ENCODE measurements at regions not wholly inside any gene's neighbourhood (a gene's known extent, or its start where the extent isn't known, plus 50 kb on each side); places are given as distances from the start of the nearest gene placed in this dataset.
"Not testable (repeated sequence)": the region's sequence is repeated elsewhere in the genome, so short reads cannot be mapped to it uniquely, and the experiment has no call there.

DNA sequence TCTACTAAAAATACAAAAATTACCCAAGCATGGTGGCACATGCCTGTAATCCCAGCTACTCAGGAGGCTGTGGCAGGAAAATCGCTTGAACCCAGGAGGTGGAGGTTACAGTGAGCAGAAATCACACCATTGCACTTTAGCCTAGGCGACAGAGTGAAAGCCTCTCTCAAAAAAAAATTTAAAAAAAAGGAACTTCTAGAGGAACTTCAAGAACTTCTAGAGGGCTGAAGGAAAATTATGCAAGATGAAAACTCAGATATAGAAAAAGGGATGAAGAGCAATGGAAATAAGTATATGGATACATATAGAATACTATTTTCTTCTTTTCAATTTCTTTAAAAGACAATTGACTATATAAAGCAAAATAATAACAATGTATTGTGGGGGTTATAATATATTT, 51.2 kb upstream of the PRR5 start:
- no peak for DNase-seq (ENCODE audit: low read depth)

DNA sequence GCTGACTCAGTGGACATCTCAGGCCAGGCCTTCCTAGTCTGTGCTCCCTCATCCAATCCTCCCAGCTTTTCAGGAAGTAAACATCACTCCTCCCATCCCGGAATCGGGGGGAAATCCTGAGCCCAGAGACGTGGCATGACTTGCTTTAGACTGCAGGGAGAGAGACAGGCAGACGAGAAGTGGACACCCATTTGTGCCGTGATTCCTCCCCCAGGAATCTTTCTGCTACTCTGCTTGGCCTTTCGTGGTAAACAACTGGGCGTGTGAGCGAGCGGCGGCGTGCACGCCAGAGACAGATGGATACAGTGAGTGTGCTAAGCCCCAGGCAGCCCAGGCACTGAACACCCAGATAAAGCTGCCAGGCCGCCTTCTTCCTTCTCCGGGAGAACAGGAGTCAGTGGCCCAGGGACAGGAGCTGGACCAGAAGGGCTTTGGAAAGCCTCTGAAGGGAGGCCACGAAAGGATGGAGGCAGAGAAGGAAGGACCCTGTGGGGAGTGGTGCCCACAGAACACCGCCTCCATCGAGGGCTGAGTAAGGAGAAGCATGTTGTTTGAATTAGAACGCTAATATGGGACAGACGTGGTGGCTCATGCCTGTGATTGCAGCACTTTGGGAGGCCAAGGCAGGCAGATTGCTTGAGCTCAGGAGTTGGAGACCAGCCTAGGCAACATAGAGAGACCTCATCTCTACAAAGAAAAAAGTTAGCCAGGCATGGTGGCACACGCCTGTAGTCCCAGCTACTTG, 53.0 kb upstream of the PRR5 start:
- no peak for DNase-seq (ENCODE audit: low read depth)

DNA sequence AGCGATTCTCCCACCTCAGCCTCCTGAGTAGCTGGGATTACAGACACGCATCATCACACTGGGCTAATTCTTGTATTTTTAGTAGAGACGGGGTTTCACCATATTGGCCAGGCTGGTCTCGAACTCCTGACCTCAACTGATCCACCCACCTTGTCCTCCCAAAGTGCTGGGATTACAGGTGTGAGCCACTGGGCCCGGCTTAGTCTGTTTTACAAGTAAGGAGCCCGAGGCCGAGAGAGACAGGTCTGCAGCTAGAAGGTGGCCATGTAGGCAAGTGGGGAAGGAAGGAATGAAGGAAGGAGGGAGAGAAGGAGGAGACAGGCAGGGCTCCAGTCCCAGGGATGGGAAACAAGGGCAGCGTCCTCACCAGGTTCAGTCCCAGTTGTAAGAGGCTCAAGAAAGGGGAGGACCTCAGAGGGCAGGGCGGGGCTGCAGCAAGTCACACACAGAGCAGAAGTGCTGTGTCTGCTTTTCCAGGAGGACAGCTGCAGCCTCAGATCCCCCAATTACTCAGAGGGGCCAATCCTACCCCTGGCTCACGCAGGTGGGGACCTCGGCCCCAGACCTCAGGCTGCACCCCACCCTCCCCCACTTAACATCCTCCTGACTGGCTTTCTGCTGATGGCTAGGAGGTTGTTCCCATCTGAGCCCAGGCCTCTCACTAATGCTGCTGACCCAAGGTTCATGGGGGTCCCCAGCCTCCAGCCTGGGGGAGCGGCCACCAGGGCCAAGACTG, 53.8 kb upstream of the PRR5 start:
- DNase-seq (ENCODE audit: low read depth), result no peak

DNA sequence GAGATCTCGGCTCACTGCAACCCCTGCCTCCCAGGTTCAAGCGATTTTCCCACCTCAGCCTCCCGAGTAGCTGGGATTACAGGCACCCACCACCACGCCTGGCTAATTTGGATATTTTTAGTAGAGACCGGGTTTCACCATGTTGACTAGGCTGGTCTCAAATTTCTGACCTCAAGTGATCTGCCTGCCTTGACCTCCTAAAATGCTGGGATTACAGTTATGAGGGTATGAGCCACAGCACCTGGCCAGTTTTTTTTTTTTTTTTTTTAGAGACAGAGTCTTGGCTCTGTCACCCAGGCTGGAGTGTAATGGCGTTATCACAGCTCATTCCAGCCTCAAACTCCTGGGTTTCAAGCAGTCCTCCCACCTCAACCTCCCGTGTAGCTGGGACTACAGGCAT, 54.9 kb upstream of the PRR5 start:
- DNase-seq (ENCODE audit: low read depth), result no peak

DNA sequence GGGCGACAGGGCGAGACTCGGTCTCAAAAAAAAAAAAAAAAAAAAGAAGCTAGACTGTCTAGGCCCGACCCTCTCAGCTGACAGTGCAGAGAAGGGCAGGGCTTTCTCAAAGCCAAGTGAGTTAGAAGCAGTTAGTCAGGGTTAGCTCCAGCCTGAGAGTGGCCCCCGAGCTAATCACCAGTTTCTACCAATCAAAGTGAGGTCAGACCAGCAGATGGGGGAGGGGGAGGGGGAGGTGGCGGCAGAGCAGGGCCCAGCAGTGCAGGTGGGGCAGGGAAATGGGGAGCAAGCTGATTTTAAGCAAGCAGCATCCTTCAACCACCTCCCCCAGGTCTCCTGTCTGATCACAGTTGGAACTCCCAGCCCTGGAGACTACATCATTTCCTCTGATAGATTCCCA, 55.3 kb upstream of the PRR5 start:
- DNase-seq (ENCODE audit: low read depth), result no peak

DNA sequence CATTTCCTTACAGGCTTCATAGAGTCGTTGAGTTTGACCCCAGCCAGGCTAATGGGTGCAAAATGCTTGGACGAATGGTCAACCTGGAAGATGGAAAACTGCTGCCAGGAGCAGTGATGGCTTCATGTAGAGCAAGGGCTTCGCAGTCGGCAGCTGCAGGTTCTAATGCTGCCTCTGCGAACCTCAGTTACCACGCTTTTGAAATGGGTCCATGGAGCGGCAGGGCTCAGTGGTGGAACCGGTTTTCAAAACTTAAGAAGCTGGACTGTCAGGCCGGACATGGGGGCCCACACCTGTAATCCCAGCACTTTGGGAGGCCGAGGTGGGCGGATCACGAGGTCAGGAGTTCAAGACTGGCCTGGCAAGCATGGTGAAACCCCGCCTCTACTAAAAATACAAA, 55.9 kb upstream of the PRR5 start:
- DNase-seq (ENCODE audit: low read depth), result no peak

DNA sequence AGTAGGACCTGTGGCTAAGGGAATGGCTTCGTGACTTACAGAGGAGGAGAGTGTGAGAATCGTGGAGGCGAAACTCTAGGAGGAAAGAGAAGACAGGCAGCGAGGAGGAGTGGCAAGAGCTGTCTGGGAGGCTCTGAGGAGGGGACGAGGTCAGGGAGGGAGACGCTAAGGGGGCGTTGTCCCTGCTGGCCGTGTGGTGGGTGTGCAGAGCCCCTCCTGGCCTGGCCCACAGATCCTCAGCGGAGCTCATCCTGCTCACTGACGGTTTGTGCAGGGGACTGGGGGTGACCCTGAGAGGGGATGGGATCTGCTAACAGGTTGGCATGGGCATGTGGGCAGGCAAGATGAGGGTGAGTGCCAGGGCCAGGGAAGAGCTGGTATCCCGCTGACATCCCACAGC, 56.5 kb upstream of the PRR5 start:
- no peak for DNase-seq (ENCODE audit: low read depth)

DNA sequence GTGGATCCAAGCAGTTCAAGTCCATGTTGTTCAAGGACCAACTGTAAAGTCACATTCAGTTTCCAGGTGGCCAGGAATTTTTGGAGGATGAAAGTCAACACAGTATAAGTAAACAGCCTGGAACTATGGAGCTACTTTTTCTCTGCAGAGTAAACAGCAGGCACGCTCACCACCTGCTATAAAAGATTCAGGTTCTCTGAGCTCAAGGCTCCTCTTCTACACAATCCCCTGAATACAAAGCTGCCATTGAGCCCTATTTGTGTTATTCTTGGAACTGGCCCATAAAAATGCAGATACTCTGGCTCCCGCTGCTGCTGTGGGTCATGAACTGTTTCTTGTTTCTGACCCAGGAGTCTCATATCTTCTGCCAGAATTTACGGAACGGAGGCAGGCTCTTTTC, 56.9 kb upstream of the PRR5 start:
- DNase-seq (ENCODE audit: low read depth), result no peak

DNA sequence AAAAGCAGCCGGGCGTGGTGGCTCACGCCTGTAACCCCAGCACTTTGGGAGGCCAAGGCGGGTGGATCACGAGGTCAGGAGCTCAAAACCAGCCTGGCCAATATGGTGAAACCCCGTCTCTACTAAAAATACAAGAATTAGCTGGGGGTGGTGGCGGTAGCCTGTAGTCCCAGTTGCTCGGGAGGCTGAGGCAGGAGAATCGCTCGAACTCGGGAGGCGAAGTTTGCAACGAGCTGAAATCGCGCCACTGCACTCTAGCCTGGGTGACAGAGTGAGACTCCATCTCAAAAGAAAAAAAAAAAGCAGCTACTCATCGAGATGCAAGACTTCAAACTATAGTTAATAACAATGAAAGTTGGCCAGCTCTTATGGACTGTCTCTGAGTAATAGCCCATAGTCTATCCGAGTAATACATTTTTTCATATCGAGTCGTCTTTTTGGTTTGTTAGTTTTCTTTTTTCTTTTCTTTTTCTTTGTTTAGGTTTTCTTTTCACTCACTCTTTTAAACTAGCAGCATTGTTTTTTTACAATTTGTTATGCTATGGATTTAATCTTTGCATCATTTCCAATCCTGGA, 58.4 kb upstream of the PRR5 start:
- not testable (repeated sequence) for DNase-seq (ENCODE audit: low read depth)

DNA sequence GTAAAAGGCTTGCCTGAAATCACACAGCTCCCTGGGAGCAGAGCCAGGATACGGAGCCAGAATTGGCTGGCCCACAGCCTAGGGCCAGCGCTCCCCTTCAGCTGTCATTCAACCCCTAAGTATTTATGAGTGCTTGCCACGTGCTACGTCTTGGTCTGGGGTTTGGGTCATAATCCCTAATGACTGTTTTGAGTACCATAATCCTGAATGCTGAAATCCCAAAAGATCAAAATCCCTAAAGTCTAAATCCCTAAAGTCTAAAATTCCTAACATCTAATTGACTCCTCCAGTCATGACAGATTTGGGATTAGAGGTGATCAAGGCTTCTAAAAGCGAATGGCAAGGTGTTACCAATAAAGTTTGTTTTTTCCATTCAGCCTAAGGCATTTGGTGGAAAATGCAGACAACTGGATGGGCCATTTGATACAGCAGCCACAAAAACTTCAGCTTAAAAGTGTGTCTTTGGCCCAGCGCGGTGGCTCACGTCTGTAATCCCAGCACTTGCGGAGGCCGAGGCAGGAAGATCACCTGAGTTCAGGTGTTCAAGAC, 59.8 kb upstream of the PRR5 start:
- no peak for DNase-seq (ENCODE audit: low read depth)

DNA sequence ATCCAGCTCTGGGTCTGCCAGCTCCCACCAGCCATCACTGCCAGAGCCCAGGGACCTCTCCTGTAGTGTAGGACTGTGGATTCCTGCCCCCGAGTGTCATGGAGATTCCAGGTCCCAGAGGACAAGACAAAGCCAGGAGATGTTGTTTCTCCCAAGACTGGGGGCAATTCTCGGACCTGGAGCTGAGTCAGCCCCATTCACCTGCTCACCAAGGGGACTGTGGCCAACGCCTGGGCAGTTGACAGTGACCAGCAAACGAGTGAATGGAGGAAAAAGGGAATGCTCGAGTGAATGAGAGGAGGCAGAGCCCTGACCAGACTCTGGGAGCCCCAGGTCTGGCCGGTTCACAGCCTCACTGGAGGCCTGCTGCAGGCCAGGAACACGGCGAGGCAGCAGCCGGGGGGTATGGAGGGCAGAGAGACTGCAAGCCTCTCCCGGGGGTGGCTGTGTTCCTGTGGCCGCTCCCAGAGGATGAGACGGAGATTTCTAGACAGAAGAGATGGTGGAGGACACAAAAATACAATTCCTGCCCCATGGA, 61.3 kb upstream of the PRR5 start:
- DNase-seq (ENCODE audit: low read depth), result no peak

DNA sequence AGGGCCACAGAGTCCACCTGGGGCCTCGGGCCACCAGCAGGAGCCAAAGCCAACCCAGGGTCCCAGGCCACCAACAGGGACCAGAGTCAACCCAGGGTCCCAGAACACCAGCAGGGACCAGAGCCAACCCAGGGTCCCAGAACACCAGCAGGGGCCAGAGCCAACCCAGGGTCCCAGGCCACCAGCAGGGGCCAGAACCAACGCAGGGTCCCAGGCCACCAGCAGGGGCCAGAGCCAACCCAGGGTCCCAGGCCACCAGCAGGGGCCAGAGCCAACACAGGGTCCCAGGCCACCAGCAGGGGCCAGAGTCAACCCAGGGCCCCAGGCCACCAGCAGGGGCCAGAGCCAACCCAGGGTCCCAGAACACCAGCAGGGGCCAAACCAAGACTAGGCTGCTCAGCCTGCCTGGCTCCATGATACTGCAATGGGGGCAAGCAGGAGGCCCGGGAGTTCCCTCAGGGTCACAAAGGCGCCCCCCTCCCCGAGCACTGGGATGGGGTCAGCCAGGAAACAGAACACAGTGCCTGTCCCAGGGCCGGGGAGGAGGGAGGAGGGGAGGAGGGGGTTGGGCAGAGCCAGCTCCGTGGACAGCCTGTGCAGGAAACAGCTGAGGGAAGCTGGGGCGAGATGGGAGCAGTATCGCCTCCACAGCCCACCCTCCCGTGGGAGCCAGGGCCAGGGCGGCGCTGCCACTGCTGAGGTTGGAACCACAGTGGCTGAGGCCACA, 62.0 kb upstream of the PRR5 start:
- no peak for DNase-seq (ENCODE audit: low read depth)

DNA sequence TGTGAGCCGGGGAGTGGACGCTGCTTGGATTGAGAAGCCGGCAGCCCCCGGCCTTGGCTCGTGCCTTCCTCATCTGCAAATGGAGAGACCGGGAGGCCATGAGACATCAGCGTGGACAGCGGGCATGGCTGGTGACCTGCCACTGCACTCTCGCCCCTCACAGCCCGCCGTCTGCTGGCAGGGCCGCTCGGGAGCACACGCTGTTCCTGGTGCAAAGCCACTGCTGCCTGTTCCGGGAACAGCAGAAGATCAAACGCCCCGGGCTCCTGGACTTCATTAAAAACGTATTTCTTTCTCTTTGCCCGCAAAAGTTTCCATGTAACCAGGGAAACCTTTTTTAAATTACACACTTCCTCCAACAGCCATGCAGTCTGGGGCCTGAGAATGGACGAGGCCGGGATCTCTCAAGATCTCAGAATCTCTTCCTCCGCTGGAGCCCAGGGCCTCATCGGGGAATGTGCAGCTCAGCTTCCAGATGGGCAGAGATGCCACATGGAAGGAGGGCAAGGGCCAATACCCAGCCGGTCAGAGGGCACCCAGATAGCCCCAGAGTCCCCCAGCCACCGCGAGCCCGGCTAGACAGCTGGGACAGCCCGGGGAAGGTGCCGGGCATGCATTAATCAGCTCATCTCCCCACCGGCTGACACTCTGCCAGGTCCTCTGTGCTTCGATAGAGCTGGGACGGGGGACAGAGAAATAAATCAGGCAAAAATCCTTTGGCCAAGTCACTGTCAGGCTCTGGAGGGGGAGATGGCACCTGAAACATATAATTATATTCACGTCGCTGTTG, 62.8 kb upstream of the PRR5 start:
- DNase-seq (ENCODE audit: low read depth), result no peak

DNA sequence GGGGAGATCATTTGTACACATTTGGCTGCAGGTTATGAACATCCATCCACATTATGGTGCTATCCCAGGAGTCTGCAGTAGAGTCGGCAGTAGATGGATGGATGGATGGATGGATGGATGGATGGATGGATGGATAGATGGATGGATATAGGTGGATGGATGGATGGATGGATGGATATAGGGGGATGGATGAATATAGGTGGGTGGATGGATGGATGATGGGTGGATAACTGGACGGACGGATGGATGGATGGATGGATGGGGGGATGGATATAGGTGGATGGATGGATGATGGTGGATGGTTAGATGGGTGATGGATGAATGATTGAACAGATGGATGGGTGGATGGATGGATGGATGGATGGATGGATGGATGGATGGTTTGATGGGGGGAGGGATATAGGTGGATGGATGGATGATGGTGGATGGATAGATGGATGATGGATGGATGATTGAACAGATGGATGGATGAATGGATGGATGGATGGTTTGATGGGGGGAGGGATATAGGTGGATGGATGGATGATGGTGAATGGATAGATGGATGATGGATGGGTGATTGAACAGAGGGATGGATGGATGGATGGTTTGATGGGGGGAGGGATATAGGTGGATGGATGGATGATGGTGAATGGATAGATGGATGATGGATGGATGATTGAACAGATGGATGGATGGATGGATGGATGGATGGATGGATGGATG, 65.3 kb upstream of the PRR5 start:
- DNase-seq (ENCODE audit: low read depth), result not testable (repeated sequence)

DNA sequence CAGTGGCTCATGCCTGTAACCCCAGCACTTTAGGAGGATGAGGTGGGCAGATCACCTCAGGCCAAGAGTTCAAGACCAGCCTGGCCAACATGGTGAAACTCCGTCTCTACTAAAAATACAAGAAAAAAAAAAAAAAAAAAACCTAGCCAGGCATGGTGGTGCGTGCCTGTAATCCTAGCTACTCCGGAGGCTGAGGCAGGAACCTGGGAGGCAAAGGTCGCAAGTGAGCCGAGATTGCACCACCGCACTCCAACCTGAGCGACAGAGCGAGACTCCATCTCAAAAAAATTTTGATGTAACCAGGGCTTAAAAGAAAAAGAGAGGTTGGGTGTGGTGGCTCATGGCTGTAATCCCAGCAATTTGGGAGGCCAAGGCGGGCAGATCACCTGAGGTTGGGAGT, 66.4 kb upstream of the PRR5 start:
- not testable (repeated sequence) for DNase-seq (ENCODE audit: low read depth)

DNA sequence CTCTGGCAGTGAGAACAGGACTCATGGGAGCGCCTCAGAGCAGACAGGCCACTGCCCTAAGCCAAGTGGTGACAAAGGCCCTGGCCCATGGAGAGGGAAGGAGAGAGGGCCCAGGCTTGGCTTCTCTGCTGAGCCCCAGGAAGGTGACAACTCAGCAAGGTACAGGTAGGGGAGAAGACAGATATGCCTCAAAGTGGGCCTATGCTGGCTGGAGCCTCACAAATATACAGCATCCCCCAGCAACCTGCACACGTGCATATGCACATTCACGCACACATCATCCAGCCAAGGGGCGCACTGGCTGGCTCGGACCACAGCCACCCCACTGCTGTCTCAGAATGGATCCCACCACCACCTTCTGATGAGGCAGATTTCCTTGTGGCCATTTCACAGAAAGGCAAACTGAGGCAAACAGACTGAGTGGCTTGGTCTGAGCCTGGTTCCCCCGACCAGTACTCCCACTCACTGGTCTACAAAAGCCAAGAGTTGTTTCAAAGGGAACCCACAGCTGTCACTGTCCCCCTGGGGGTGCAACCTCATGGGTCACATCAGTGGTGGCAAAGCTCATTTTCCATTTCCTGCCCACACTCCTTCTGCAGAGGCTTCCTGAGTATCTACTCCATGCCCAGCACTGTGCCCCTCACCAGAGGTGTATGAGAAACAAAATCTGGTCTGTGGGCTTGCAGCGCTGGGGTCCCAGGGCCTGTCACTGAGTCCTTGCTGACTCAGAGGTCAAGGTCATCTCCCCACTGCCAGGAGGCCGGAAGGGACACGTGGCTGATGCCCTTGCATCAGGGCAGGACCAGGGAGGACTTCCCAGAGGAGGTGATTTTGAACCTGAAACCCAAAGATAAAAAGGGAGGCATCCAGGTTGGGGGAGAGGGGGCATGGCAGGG, 67.3 kb upstream of the PRR5 start:
- no peak for DNase-seq (ENCODE audit: low read depth)

DNA sequence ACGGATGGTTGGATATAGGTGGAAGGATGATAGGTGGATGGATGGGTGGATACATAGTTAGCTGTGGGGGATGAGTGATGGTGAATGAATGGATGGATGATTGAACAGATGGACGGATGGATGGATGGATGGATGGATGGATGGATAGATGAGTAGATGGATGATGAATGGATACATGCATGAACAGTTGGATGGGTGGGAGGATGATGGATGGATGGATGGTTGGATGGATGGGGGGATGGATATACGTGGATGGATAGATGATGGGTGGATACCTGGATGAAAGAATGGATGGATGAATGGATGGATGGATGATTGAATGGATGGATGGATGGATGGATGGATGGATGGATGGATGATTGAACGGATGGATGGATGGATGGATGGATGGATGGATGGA, 68.4 kb upstream of the PRR5 start:
- DNase-seq (ENCODE audit: low read depth), result no peak

DNA sequence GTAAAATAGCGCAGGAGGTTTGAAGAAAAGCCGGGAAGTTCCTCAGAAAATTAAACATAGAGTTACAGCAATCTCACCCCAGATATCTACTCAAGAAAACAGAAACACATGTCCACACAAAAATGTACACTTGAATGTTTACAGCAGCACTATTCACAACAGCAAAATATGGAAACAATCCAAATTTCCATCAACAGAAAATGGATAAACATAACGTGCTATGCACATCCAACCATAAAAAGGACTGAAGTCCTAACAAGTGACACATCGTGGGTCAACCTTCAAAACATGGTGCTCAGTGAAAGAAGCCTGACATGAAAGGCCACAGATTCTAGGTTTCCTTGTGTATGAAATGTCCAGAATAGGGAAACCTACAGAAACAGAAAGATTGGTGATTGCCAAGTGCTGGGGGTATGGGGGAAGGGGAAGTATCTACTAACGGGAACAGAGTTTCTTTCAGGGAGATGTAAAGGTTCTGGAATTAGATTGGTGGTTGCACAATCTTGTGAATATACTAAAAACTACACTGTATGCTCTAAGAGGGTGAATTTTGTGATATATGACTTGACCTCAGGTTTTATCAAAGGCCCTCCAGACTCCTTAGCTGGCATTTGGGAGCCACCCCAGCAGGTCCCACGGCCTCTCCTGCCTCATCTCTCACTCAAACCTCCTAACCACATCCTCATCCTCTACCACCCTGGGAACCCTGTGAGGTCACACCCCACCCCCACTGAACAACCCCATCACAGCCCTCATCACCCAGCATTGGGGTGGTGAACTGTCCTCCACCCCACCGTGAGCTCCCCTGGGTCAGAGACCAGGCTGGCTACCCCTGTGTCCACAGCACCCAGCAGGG, 69.2 kb upstream of the PRR5 start:
- no peak for DNase-seq (ENCODE audit: low read depth)
